ENCODE measurements at regions not wholly inside any gene's neighbourhood (a gene's known extent, or its start where the extent isn't known, plus 50 kb on each side); places are given as distances from the start of the nearest gene placed in this dataset.
A peak's percentile ranks its signal among the peaks of the same experiment; 100 is the strongest.

DNA sequence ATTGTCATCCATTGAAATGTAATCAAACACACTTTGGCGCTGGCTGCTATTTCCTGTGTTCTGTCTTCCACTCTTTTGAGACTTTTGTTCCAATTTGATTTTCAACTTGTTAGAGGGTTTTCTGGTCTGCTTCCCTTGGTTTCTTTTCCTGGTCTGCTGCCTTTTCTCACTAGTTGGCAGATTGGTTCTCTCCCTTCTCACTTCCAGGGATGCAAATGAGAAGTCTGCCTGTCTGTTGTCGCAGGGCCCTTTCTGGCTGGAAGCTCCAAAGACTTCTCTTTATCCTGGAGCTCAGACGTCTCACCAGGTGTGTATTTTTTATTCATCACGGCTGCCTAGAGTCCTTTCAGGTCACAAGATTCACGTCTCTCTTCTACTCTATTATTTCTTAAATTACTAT lies 84.0 kb downstream of the RPS6KA4 start:
- H3K4me3 ChIP-seq, result no peak overlapping the region
- DNase-seq, result no peak
- H3K27me3 ChIP-seq, result peaks cover 4% of the 10 kb centered on the region
- no peak overlapping the region for H3K27ac ChIP-seq
- no peaks in the 10 kb centered on the region for H3K36me3 ChIP-seq (replicated peaks in 1 of 2)
- WGBS, 4 donors, result 80 to 86% (median 82%) methylated on average over 5 of the region's 5 CpGs
- intact Hi-C loops (cut with DNase I), result loop anchor here in 1 of 2 donors (10.0 kb wide), 1 partner anchor 212 kb away; no protein-coding TSS in a partner anchor
- H3K9me3 ChIP-seq (replicated peaks in 1 of 3), result no peaks in the 10 kb centered on the region
- peaks cover 0 to under 1% of the 10 kb centered on the region in 2 donors for H3K4me1 ChIP-seq (replicated peaks in 1 of 2)
- TF ChIP-seq, protein P1, sequence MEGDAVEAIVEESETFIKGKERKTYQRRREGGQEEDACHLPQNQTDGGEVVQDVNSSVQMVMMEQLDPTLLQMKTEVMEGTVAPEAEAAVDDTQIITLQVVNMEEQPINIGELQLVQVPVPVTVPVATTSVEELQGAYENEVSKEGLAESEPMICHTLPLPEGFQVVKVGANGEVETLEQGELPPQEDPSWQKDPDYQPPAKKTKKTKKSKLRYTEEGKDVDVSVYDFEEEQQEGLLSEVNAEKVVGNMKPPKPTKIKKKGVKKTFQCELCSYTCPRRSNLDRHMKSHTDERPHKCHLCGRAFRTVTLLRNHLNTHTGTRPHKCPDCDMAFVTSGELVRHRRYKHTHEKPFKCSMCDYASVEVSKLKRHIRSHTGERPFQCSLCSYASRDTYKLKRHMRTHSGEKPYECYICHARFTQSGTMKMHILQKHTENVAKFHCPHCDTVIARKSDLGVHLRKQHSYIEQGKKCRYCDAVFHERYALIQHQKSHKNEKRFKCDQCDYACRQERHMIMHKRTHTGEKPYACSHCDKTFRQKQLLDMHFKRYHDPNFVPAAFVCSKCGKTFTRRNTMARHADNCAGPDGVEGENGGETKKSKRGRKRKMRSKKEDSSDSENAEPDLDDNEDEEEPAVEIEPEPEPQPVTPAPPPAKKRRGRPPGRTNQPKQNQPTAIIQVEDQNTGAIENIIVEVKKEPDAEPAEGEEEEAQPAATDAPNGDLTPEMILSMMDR (IDR thresholded peaks at IDR 0.05), result no peak
- no peak for TF ChIP-seq POLR2A (IDR thresholded peaks at IDR 0.05)

DNA sequence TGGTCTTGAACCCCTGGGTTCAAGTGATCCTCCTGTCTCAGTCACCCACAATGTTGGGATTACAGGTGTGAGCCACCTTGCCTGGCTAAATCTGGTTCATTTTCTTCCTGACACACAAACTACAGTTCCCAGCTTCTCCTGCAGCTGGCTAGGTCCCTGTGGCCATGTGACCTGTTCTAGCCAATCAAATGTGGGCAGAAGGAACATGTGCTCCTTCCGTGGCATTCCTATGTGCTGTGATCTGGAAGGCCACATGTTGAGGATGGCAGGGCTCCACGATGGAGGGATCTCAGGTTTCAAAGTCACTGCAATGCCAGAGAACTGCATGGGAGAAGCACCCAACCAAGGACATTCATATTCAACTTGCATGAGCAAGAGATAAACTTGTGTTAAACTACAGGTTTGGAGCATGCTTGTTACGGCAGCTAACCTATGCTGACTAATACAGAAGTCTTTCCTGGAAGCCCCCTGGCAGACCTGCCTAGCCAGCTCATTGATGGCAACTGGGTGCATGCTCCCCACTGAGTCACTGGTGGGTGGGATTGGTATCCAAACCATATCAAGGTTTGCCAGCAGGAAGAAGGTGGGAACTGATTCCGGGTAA lies 86.0 kb downstream of the RPS6KA4 start:
- H3K4me1 ChIP-seq (replicated peaks in 1 of 2), result peaks cover 3 to 17% of the 10 kb centered on the region in 2 donors
- intact Hi-C loops (cut with DNase I), result loop anchor here in 1 of 2 donors (10.0 kb wide), 1 partner anchor 210 kb away; no protein-coding TSS in a partner anchor
- 56 to 76% (median 63%) methylated on average over 3 to 4 of the region's 4 CpGs for WGBS, 4 donors

DNA sequence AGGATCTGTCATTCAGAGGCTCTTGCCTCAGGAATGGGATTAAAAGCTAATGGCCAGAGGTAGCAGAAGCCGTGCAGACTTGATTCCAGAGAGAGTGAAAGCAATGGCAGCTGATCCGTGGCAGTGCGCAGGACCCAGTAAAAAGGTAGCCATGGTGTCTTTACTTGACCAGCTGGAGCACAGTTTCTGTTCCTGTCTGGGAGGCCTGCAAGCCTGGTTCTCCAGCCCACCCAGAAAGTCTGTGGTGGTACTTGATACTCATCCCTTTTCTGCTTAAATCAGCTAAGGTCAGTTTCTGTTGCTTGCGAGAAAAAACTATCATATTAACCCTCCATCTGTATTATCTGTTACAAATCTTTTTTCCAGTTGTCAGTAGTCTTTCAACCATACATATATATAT lies 86.7 kb downstream of the RPS6KA4 start:
- Histone ChIP-seq H3K4me1 (replicated peaks in 1 of 2) (peaks cover 3 to 17% of the 10 kb centered on the region in 2 donors), H3K27me3 (no peaks in the 10 kb centered on the region), H3K9me3 (replicated peaks in 1 of 3) (no peaks in the 10 kb centered on the region), H3K27ac (no peak overlapping the region), H3K4me3 (no peak overlapping the region), H3K36me3 (replicated peaks in 1 of 2) (no peaks in the 10 kb centered on the region)
- intact Hi-C loops (cut with DNase I), result loop anchor here in 1 of 2 donors (10.0 kb wide), 1 partner anchor 209 kb away; no protein-coding TSS in a partner anchor
- 76 to 93% (median 90%) methylated on average over 3 to 4 of the region's 4 CpGs for WGBS, 4 donors
- TF ChIP-seq, protein P1 (IDR thresholded peaks at IDR 0.05), result no peak
- no peak for TF ChIP-seq POLR2A (IDR thresholded peaks at IDR 0.05)
- no peak for DNase-seq

More for the DNA sequence above, 86.0 kb downstream of the RPS6KA4 start:
- DNase-seq, result peak in 2 of 7 donors; percentile 13 to 29
- Histone ChIP-seq H3K36me3 (replicated peaks in 1 of 2) (no peaks in the 10 kb centered on the region), H3K27ac (no peak overlapping the region), H3K27me3 (no peaks in the 10 kb centered on the region), H3K4me3 (no peak overlapping the region), H3K9me3 (replicated peaks in 1 of 3) (no peaks in the 10 kb centered on the region)
- no peak for TF ChIP-seq POLR2A (IDR thresholded peaks at IDR 0.05)
- TF ChIP-seq, protein P1 (IDR thresholded peaks at IDR 0.05), result no peak

DNA sequence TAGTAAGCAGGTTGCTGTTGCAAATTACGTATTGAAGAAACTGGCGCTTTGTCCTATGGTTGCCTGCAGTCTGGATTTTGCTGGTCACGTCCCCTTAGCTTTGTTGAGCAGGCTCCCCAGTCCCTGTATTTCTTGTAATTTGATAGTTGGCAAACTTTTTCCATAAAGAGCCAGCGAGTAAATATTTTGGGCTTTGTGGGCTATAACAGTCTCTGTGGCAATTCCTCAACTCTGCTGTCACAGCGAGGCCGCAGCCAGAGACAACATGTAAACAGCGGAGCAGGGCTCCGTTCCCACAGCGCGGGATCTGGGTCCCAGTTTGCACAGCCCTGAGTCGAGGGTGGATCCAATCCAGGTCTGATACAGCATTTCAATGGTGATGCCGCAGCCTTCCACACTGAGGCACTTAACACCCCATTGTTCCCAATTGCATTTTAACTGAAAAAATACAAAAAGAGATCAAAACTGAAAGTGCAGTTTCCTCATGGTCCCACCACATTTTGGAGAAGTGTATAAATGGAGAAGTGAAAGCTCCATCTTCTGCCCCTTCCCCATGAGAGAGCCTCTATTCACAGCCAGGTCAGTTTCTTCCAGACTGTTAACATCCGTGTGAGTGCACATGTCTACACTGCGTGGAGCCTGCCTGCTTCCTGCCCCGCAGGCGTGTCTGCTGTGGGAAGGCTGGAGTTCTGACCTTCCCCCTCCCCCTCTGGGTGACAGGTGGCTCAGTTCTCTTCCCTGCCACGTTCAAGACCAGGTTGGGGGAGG lies 89.1 kb downstream of the RPS6KA4 start:
- WGBS, 4 donors, result 26 to 33% (median 30%) methylated on average over 15 to 17 of the region's 17 CpGs
- H3K27ac ChIP-seq, result peak overlapping the region in 2 of 5 donors; percentile 48 to 74
- DNase-seq, result peak; percentile 30 to 61 (median 41)
- peak overlapping the region in 1 of 4 donors; percentile 39 for H3K4me3 ChIP-seq
- peaks cover 3 to 17% of the 10 kb centered on the region in 2 donors for H3K4me1 ChIP-seq (replicated peaks in 1 of 2)
- H3K9me3 ChIP-seq (replicated peaks in 1 of 3), result no peaks in the 10 kb centered on the region
- H3K27me3 ChIP-seq, result no peaks in the 10 kb centered on the region
- TF ChIP-seq, protein P1 (IDR thresholded peaks at IDR 0.05), result no peak
- TF ChIP-seq POLR2A (IDR thresholded peaks at IDR 0.05), result peak in 1 of 2 donors; percentile 7
- no peaks in the 10 kb centered on the region for H3K36me3 ChIP-seq (replicated peaks in 1 of 2)
- intact Hi-C loops (cut with DNase I), result loop anchor here in 1 of 2 donors (10.0 kb wide), 1 partner anchor 207 kb away; no protein-coding TSS in a partner anchor
